HG03575 (cell line): ENCODE measurements at regions not wholly inside any gene's neighbourhood (a gene's known extent, or its start where the extent isn't known, plus 50 kb on each side); places are given as distances from the start of the nearest gene placed in this dataset.

Experiments
- ATAC-seq: cut with Tn5 transposase; IDR thresholded peaks from one replicate; pipeline ENCODE4 v1.9.1; 2021; ENCODE audit not compliant: unreplicated experiment, insufficient number of reproducible peaks, low FRiP score; ENCODE audit errors: extremely low read depth

DNA sequence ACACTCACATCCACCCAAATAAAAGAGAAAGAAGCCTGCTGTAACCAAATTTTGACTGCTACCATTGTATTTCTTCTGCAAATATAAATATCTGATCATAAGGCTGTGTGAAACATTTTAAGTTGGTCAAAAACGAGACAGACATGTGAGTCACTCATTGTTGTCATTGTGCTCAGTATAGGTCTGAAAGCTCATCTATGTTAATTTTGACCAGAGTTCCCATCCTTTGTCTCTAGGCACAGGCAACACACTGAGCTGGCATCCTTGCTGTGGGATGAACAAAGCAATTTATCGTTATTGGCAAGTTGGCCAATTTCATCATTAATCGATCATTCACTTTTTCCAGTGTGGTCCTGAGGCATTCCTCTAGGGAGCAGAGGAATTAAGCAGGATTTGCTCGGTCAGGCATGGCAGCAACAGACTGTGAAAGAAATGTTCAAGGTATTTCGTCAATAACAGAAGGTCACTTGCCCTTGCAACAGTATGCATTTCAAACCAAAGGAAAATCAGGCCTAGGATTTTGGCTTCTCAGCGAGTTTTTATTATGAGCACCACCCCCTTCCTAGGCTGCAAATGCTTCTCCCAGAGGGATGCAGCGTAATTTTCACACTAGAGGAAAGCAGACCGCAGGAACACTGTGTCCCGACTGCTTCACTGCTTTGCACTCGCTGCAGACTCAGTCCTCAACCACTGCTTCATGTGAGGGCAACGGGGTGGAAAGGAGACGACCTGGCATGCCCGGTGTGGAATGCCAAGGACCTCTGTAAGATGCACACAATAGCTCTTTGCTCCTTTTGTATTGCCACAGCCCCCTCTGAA lies 87.9 kb upstream of the SMYD2 start:
- no peak for ATAC-seq

DNA sequence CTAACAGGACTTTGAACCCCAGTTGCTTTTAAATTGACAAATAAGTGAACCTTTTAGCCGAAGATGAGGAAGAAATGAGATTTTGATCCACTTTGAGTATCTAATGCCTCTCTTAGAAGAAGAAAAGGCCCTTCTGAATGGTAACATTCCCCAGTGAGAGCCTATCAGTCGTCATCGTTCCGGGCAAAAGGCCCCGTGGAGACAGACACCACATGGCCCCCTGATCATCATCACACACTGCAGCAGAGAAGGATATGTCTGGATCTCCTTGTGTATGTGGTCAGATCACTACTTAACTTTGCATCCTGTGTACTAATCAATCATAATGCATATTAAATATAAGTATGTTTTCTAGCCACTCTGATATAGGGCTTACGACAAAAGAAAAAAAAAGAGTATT lies 87.3 kb upstream of the SMYD2 start:
- ATAC-seq: no peak

DNA sequence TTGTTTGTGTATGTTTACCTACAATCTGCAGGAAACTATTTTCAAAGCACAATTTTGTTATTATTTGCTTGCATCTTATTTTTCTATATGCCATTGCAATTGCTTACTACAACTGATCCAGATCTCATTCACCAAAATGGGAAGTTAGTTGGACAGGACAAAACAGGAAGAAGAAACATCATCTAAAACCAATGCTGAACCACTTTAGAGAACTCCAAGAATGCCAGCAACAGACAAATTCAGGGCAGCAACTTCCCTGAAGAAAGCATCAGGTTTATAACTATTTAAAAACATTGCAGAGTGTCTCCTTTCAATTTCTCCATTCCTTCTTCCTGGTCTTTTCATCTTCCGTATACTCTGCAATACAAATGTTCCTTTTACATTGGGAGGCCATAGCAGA lies 82.4 kb upstream of the SMYD2 start:
- ATAC-seq: no peak

DNA sequence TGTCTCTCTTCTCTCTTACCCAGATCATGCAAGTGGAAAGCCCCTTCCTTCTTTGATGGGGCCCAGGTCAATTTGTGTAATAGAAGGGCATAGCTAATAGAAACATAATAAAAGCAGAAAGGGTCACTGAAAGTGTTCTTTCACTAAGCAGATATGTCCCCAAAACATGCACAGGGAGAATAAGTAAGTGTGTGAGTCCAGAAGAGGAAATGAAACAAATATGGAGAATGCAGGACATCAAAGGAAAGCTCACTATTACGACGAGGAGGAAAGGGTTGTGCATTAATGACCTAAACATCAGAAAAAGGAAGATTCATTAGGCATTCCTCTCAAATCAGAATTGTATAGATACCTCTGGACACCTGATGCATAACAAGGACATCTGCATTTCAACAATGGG lies 81.4 kb upstream of the SMYD2 start:
- ATAC-seq: no peak

DNA sequence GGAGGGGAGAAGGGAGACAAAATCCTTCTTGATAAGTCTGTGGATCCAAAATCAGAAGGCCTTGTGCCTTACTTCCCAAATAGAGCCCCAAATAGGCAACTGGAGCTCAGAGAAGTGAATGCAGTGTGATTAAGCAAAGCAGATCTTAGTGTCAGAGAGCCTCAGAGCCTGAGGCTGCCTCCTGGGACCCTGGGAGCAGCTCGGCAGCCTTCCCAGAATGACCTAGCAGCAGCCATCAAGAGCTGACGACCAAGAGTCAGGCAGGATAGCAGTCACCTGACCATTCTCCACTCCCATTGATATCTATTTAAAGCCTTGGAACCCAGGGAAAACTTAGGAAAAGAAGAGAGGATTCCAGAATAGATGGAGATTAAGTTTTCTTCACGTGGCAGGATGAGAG lies 78.0 kb upstream of the SMYD2 start:
- no peak for ATAC-seq

DNA sequence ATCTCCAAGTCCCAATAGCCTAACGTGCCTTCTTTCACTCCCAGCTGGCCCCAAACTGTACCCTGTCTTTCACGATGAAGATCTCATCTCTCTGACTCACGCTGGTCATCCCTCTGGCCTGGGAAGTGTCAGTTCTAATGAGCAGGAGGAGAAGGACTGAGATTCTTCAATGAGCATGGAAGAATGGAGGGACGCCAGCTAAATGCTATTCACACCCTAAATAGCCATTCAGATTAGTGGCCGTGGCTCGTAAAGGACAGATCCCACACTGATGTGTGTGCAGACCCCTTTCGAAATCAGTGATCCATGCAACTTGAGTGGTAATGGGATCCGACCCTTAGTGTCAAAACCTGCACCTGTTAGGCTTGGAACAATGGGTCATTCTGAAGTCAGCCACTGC lies 75.9 kb upstream of the SMYD2 start:
- no peak for ATAC-seq

DNA sequence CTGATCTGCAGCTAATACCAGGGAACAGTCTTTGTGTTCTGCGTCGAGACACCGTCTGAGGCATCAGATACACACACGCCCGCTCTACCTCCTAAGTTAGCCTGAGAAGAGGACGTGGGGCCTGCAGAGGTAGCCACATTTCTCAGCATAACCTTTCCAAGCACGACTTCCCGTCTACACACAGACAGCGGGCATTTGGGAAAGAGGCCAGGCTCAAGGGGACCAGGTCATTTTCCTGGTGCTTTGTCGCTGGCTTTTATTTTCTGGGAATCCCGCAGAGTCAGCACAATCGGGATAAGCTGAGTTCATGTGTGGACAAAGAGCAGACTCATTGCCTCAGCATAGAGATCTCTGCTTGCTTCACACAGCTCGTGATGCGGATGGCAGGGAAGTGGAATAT lies 72.5 kb upstream of the SMYD2 start:
- no peak for ATAC-seq

DNA sequence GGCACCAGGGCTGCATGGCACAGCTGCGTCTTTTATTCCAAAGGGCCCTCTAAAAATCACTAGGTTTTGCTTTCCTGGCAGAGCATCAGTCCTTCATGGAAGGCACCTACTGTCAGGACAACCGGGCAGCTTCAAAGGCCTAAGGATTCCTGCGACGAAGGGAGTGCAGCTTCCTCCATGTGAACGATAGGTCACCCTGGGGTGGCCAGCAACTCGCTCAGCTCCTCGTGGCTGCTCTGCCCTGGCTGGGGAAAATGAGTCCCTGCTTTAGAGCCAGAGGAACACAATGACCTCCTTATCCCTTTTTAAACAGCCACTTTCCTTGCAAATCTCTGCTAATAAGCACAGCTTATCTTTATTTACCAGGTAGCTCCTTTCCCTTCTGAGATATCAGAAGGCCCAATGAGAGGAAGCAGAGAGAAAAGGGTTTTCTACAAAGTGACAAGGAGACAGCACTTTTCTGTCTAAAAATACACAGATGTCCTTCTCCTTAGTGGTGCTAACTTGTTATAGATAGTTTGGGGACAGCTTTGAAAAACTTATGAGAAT lies 71.6 kb upstream of the SMYD2 start:
- no peak for ATAC-seq

DNA sequence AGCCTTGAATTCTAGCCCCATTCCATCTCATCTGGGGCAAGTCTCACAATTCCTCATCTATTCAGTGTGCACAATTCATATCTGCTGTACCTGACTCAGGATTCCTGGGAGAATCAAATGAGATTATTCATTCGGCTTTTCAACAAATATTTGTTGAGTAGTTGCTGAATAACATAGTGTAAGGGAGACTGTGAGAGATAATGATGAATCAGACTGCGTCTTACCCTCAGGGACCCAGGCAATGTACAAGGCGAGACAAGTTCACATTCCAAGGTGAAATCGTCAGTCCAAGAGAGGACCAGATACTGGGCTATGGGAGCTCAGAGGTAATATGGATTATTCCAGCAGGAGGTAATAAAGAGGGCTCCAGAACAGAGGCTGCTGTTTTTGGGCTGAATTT lies 67.8 kb upstream of the SMYD2 start:
- ATAC-seq: no peak

DNA sequence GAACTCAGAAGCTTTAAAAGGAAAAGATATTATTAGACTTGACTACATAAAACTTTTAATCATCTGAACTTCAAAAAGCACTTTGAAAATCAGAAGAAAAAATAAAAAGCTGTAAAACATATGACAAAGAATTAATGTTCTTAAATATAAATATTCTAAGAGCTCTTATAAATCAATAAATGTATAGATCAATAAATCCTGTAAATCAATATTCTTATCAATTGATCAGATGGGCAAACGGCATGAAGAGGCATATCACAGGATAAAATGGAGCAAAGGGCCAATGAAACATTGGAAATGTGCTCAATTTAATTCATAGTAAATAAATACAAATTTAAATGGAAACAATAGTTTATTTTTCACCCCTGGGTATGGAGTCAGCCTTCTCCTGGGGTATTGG lies 66.1 kb upstream of the SMYD2 start:
- ATAC-seq: no peak

DNA sequence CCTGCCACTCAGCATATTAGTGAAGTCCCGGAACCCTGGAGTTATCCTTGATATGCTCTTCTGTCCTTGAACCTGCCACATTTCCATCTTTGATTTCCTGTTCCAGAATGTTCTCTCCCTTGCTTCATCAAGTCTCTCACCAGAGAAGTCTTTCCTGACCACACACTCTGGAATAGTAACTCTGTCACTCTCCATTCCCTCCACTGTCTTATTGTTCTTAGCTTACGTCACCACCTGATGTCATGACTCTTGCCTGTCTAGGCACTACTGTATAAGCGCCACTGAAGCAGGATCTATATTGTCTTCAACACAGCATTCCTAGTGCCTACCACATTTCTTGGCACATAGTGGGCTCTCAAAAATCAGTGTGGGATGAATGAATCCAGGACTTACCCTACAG lies 65.4 kb upstream of the SMYD2 start:
- ATAC-seq: no peak

DNA sequence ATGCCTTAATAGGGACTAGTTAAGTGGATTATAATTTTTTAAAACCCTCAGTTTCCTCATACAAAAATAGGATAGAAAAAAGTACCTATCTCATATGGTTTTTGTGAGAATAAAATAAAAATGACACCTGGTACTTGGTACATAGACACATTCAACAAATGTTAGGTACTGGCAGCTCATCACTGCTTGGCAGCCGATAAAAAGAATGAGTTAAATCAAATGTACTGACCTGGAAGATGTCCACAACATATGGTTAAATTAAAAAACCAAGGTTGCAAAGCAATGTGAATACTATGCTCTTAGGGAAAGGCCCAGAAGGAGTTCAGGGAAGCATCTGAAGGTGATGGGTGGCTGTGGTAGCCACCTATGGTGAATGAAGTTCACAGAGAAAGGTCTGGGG lies 64.9 kb upstream of the SMYD2 start:
- ATAC-seq: no peak

DNA sequence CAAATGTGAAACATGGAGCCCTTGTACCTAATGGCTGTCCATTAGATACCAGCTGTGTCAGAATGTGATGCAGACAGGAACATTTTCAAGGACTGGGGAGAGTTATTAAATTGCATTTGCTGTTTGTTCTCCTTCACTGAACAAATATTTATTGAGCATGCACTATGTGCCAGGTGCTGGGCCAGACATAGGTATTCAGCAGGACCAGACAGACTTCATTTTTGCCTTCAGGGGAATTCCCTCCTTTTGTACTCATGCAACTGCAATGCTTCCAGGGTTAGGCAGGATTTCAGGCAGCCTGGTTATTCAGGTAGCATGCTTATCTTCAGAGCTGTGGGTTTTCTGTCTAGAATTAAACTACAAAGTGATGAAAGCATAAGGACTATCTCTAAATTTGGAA lies 64.2 kb upstream of the SMYD2 start:
- no peak for ATAC-seq

DNA sequence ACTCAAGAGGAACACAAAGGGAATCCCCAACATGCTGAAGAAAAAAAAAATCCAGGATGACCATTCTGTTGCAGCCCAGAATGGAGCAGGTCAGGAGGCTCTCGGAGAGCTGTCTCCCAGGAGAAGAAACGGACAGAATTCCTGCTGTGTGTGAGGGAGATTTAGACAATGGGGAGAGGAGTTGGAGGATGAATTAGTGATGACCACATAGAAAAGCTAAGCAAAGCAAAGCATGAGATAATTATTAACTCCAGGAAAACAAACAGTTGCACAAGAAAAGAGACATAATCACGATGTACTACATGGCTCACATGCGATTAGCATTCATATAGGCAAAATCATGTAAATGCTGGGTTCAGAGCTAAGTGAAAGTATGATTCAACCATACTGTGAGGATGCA lies 61.1 kb upstream of the SMYD2 start:
- ATAC-seq: no peak

DNA sequence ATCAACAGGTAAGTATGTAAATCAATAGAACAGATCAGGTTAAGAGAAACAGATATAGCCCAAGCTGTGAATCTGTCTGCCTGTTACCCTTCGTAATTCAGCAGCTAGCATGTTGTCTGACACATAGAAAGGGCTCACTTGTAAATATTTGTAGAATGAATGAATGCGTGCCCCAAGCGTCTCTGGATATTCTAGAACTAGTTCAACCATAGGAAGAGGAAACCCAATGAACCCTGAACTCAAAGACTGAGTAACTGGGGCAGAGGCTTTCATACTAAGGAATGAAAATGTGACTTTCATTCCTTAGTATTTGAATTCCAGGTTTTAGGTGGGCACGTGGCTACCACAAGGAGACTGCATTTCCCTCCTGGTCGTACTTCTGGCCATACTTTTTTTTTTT lies 60.1 kb upstream of the SMYD2 start:
- no peak for ATAC-seq

DNA sequence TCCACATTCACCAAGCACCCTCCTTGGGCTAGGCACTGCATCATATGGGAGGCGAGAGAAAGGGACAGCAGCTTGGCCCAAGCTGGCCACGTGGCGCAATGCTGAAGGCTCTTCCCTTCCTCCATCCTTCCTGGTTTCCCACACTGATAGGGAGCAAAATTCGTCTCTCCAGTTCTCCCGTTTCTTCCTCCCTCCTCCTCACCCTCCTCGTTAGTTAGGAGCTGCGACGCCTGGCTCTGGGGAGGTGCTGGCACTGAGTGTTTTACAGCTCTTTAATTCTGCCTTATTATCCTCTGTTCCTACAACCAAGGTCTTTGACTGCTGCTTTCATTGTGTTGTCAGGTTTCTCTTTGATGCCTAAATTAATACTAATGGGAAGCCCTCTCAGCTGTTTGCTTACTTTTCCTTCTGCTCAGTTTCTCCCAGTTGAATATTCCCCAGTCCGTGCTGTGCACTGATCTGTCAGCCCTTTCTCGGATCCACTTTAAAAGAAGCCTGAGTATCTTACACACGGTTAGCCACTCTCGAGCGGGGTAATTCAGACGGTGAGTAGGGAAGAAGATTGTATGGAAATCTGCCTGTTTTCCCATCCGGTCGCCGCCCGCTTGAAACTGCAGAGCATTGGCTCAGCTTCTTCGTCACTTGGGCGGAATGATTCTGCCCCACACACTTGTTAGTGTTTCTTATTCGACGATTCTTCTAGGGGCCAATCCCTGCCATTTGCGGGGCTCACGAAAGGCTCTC lies 56.2 kb upstream of the SMYD2 start:
- ATAC-seq: no peak

DNA sequence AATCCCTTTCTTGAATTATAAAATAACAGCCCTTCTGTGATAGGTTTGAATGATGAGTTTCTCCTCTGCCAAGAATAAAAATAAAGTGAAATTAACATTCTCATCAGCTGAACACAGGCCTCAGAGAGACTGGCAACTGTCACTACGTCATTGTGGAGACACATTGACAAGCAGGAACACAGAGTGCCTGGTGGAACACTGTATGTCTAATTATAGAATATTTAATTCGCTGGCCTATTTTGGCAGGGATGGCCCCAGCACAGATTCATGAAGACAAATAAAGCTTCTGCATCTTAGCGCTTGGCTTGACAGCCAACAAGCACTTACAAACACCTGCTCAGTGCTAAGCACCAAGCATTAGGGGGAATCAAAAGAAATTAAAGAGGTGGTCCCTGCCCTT lies 52.0 kb upstream of the SMYD2 start:
- no peak for ATAC-seq

DNA sequence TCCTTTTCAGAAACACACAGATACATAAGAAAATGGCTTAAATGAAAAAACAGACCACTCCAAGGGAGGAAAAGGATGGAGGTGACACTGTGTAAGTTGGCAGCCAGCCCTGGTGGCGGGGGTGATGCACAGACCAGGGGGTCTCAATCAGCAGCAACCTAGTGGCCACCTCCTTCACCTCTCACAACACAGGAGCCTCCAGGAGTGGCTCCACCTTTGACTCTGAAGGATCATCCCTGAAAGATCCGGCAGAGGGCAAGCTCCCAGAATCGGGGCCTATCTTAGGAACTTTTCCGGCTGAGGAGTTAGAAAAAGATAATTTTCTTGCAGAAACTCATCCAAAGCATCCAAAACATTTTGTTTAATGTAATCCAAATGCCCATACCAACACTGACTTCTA lies 51.2 kb upstream of the SMYD2 start:
- ATAC-seq: no peak
